Neural progenitor cell (in vitro differentiated cells): ENCODE measurements at regions not wholly inside any gene's neighbourhood (a gene's known extent, or its start where the extent isn't known, plus 50 kb on each side); places are given as distances from the start of the nearest gene placed in this dataset.

Source experiments
- CTCF ChIP-seq: fragments of 200-600 bp; sonication (generic); IDR thresholded peaks from 2 replicates; pipeline ENCODE4 v1.5.1; 2017; ENCODE audit warnings: antibody characterized with exemption, mild to moderate bottlenecking
- EZH2 ChIP-seq: fragments of 200-600 bp; sonication (generic); IDR thresholded peaks from 2 replicates; pipeline ENCODE4 v1.6.1; 2017; ENCODE audit warnings: antibody characterized with exemption, mild to moderate bottlenecking, moderate library complexity
- EZH2phosphoT487 ChIP-seq: fragments of 200-600 bp; sonication (generic); IDR thresholded peaks from 2 replicates; pipeline ENCODE4 v1.6.1; 2017; ENCODE audit warnings: antibody characterized with exemption

DNA sequence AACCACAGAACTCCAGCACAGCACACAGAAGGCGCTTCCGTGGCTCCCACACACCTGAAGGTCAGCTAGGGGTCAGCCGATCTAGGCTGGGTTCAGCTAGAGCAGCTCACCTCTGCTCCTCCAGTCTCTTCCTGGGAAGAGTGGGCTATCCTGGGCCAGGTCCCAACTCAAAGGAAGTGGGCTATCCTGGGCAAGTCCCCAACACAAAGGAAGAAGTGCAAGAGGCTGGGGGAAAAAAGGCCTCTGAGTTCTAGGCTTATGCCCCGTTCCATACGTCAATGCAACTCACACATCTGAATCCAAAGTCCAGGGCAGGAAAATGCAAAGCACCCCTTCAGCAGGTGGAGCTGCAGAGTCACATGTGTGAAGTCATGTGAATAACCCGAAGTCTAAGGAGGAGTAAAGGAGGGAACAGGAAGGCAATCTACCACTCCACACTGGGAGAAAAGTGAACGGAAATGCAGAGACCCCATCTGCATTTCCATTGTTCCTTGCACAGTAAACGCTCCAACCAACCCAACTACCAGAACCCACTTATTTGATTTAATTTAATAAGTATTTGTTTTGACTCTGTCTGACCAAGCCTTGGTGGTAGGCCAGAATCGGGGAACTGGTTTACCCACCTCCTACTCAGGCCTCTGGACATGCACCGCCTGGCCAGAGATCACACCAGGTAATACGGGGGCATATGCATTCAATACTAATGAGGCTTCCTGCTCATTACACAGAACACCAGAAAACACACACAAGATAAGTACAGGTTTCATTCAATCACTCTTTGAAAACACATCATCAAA lies 95.5 kb upstream of the RNF32 start:
- TF ChIP-seq CTCF (no peak), EZH2phosphoT487 (no peak), EZH2 (no peak)
